Retinal pigment epithelial cell (primary cell): ENCODE measurements at regions not wholly inside any gene's neighbourhood (a gene's known extent, or its start where the extent isn't known, plus 50 kb on each side); places are given as distances from the start of the nearest gene placed in this dataset.

Experiments
- DNase-seq: peaks from one replicate; pipeline ENCODE4 v3.0.0-alpha.2; 2010; ENCODE audit warnings: low read depth
- H3K4me3 ChIP-seq: 2 replicates; pipeline ENCODE4 v1.5.1; 2011; ENCODE audit warnings: mild to moderate bottlenecking, low read length, control low read depth, moderate library complexity
- CTCF ChIP-seq: conservative IDR thresholded peaks from 2 replicates; pipeline ENCODE4 v1.5.1; 2011; ENCODE audit warnings: low read depth, low read length, control low read depth, inconsistent platforms

- TF ChIP-seq CTCF, result no peak
- no peak for DNase-seq
- H3K4me3 ChIP-seq, result no peak overlapping the region
Observed at GRCh38 chr2:142478206-142478605, 347.4 kb upstream of the LRP1B start.

- no peak overlapping the region for H3K4me3 ChIP-seq
- TF ChIP-seq CTCF, result no peak
- no peak for DNase-seq
Observed at GRCh38 chr2:142472382-142472781, 341.6 kb upstream of the LRP1B start.

GRCh38 chr2:142467321-142467720 lies 336.5 kb upstream of the LRP1B start:
- no peak for DNase-seq
- H3K4me3 ChIP-seq, result no peak overlapping the region
- no peak for TF ChIP-seq CTCF

GRCh38 chr2:142463047-142463446 lies 332.2 kb upstream of the LRP1B start:
- no peak overlapping the region for H3K4me3 ChIP-seq
- TF ChIP-seq CTCF, result no peak
- DNase-seq, result no peak

GRCh38 chr2:142462306-142462705 lies 331.5 kb upstream of the LRP1B start:
- no peak for TF ChIP-seq CTCF
- no peak for DNase-seq
- no peak overlapping the region for H3K4me3 ChIP-seq

- DNase-seq, result no peak
- no peak for TF ChIP-seq CTCF
- H3K4me3 ChIP-seq, result no peak overlapping the region
Observed at GRCh38 chr2:142445551-142446072, 314.8 kb upstream of the LRP1B start.

GRCh38 chr2:142445023-142445422 lies 314.2 kb upstream of the LRP1B start:
- no peak for TF ChIP-seq CTCF
- no peak overlapping the region for H3K4me3 ChIP-seq
- DNase-seq, result no peak
